ENCODE measurements at regions not wholly inside any gene's neighbourhood (a gene's known extent, or its start where the extent isn't known, plus 50 kb on each side); places are given as distances from the start of the nearest gene placed in this dataset.

- TF ChIP-seq POLR2AphosphoS5 (IDR thresholded peaks at IDR 0.05; ENCODE audit: low read depth, low read length): no peak
- no peak for TF ChIP-seq CHD1 (IDR thresholded peaks at IDR 0.05; ENCODE audit: low read depth, low read length)
- TF ChIP-seq NRF1 (IDR thresholded peaks at IDR 0.05; ENCODE audit: low read depth, low read length): no peak
Measured at GRCh38 chr3:117264204-117264994, 554.8 kb downstream of the TUSC7 start (continued).
